HEK293 (cell line): ENCODE measurements at regions not wholly inside any gene's neighbourhood (a gene's known extent, or its start where the extent isn't known, plus 50 kb on each side); places are given as distances from the start of the nearest gene placed in this dataset.

Experiments
- CTCF ChIA-PET: fragments of 350-600 bp; formaldehyde crosslinking; extraction: SDS; loops from one replicate; lab custom pipeline; 2021; ENCODE audit warnings: antibody characterized with exemption; lab: Yijun Ruan, JAX
- POLR2A ChIA-PET: fragments of 300-600 bp; formaldehyde crosslinking; extraction: SDS; loops from one replicate; lab custom pipeline; 2020; ENCODE audit warnings: antibody characterized with exemption, inconsistent platforms; lab: Yijun Ruan, JAX
- H3K27ac ChIP-seq: fragments of 200-500 bp; sonication (Bioruptor generic); 2 replicates; pipeline ENCODE4 v1.5.1; 2014; ENCODE audit warnings: low read depth, low read length, control low read depth, inconsistent platforms; ENCODE audit errors: extremely low read depth
- H3K36me3 ChIP-seq, 2 experiments: fragments of 200-500 bp in 1 of 2; sonication (Bioruptor generic) in 1 of 2; 1 replicate in 1 of 2; 2 replicates in 1 of 2; pipeline ENCODE4 v1.5.1; 2014 to 2017; ENCODE audit warnings: inconsistent platforms in 2 of 2, low read length in 2 of 2; ENCODE audit not compliant: control insufficient read depth in 2 of 2, insufficient read depth in 1 of 2
- H3K4me1 ChIP-seq: fragments of 200-500 bp; sonication (Bioruptor generic); 2 replicates; pipeline ENCODE4 v1.5.1; 2014; ENCODE audit warnings: mild to moderate bottlenecking, low read length, inconsistent platforms; ENCODE audit not compliant: control insufficient read depth, insufficient read depth
- H3K4me3 ChIP-seq: 2 replicates; pipeline ENCODE4 v1.5.1; 2011; ENCODE audit warnings: low read depth, mild to moderate bottlenecking, control low read depth, low read length, moderate library complexity
- H3K9me3 ChIP-seq: fragments of 200-500 bp; sonication (Bioruptor generic); 2 replicates; pipeline ENCODE4 v1.5.1; 2014; ENCODE audit warnings: low read depth, low read length, inconsistent platforms; ENCODE audit not compliant: control insufficient read depth, insufficient read depth
- ELK4 ChIP-seq: IDR thresholded peaks from 2 replicates; pipeline ENCODE4 v1.6.1; 2011; ENCODE audit warnings: mild to moderate bottlenecking, low read depth, low read length, borderline replicate concordance
- KLF7 ChIP-seq: fragments of 450-650 bp; formaldehyde crosslinking; IDR thresholded peaks from 2 replicates; pipeline ENCODE4 v1.5.1; 2016; ENCODE audit warnings: missing biosample characterization, missing genetic modification characterization, borderline replicate concordance
- MEIS1 ChIP-seq: sonication (generic); formaldehyde crosslinking; IDR thresholded peaks from 2 replicates; pipeline ENCODE4 v1.8.1; 2022; ENCODE audit warnings: missing genetic modification reagents, mild to moderate bottlenecking, borderline replicate concordance
- MZF1 ChIP-seq: fragments of 450-650 bp; formaldehyde crosslinking; IDR thresholded peaks from 2 replicates; pipeline ENCODE4 v1.5.1; 2017; ENCODE audit warnings: missing biosample characterization, missing genetic modification characterization, borderline replicate concordance
- REPIN1 ChIP-seq: fragments of 450-650 bp; formaldehyde crosslinking; IDR thresholded peaks from 2 replicates; pipeline ENCODE4 v1.5.1; 2017; ENCODE audit warnings: missing biosample characterization, missing genetic modification characterization, low read depth
- SALL2 ChIP-seq: fragments of 450-650 bp; formaldehyde crosslinking; IDR thresholded peaks from 2 replicates; pipeline ENCODE4 v1.5.0; 2017; ENCODE audit warnings: missing biosample characterization, mild to moderate bottlenecking, missing genetic modification characterization, borderline replicate concordance
- SETDB1 ChIP-seq: IDR thresholded peaks from one replicate; pipeline ENCODE4 v1.6.1; 2017; ENCODE audit warnings: mild to moderate bottlenecking, low read length, moderate library complexity, mixed read lengths; ENCODE audit not compliant: insufficient read length
- ZFP41 ChIP-seq: fragments of 450-650 bp; formaldehyde crosslinking; IDR thresholded peaks from 2 replicates; pipeline ENCODE4 v1.5.1; 2016; ENCODE audit warnings: missing biosample characterization, missing genetic modification characterization, borderline replicate concordance
- ZIC2 ChIP-seq: fragments of 450-650 bp; formaldehyde crosslinking; IDR thresholded peaks from 2 replicates; pipeline ENCODE4 v1.5.1; 2016; ENCODE audit warnings: missing biosample characterization, missing genetic modification characterization
- ZNF114 ChIP-seq: fragments of 450-650 bp; formaldehyde crosslinking; IDR thresholded peaks from 2 replicates; pipeline ENCODE4 v1.5.0; 2017; ENCODE audit warnings: missing biosample characterization, missing genetic modification characterization
- ZNF202 ChIP-seq: fragments of 450-650 bp; formaldehyde crosslinking; IDR thresholded peaks from 2 replicates; pipeline ENCODE4 v1.5.1; 2016; ENCODE audit warnings: missing biosample characterization, missing genetic modification characterization, borderline replicate concordance
- ZNF311 ChIP-seq: fragments of 450-650 bp; formaldehyde crosslinking; IDR thresholded peaks from 2 replicates; pipeline ENCODE4 v1.5.1; 2017; ENCODE audit warnings: missing biosample characterization, missing genetic modification characterization, borderline replicate concordance
- ZNF324 ChIP-seq: fragments of 450-650 bp; formaldehyde crosslinking; IDR thresholded peaks from 2 replicates; pipeline ENCODE4 v1.5.1; 2016; ENCODE audit warnings: missing biosample characterization, missing genetic modification characterization
- ZNF404 ChIP-seq: fragments of 450-650 bp; formaldehyde crosslinking; IDR thresholded peaks from 2 replicates; pipeline ENCODE4 v1.5.1; 2017; ENCODE audit warnings: missing biosample characterization, missing genetic modification characterization
- ZNF416 ChIP-seq: fragments of 450-650 bp; formaldehyde crosslinking; IDR thresholded peaks from 2 replicates; pipeline ENCODE4 v1.5.1; 2016; ENCODE audit warnings: missing biosample characterization, missing genetic modification characterization
- ZNF521 ChIP-seq: fragments of 450-650 bp; formaldehyde crosslinking; IDR thresholded peaks from 2 replicates; pipeline ENCODE4 v1.5.1; 2017; ENCODE audit warnings: missing biosample characterization, mild to moderate bottlenecking, missing genetic modification characterization
- ZNF626 ChIP-seq: fragments of 450-650 bp; sonication (Bioruptor Pico); formaldehyde crosslinking; IDR thresholded peaks from 2 replicates; pipeline ENCODE4 v1.5.1; 2018; ENCODE audit warnings: missing biosample characterization, missing genetic modification characterization, inconsistent platforms
- ZNF692 ChIP-seq: fragments of 450-650 bp; formaldehyde crosslinking; IDR thresholded peaks from 2 replicates; pipeline ENCODE4 v1.5.1; 2016; ENCODE audit warnings: missing biosample characterization, missing genetic modification characterization
- ZNF776 ChIP-seq: fragments of 450-650 bp; formaldehyde crosslinking; IDR thresholded peaks from 2 replicates; pipeline ENCODE4 v1.5.0; 2017; ENCODE audit warnings: missing biosample characterization, missing genetic modification characterization, borderline replicate concordance
- ZNF830 ChIP-seq: fragments of 450-650 bp; IDR thresholded peaks from 2 replicates; pipeline ENCODE4 v1.5.0; 2018; ENCODE audit warnings: missing biosample characterization, missing genetic modification characterization, low read depth, mild to moderate bottlenecking, moderate library complexity
- ZXDB ChIP-seq: fragments of 450-650 bp; formaldehyde crosslinking; IDR thresholded peaks from 2 replicates; pipeline ENCODE4 v1.5.1; 2016; ENCODE audit warnings: missing biosample characterization, missing genetic modification characterization

- Histone ChIP-seq H3K36me3 (no peaks in the 10 kb centered on the region), H3K27ac (no peak overlapping the region), H3K4me1 (no peaks in the 10 kb centered on the region), H3K9me3 (no peaks in the 10 kb centered on the region), H3K4me3 (no peak overlapping the region)
- TF ChIP-seq ZNF626 (tag by site-specific recombination) (no peak), ZNF114 (tag by site-specific recombination) (no peak), ZFP41 (tag by site-specific recombination) (no peak), ZXDB (tag by site-specific recombination) (no peak), REPIN1 (tag by site-specific recombination) (no peak), ZNF324 (no peak), ELK4 (no peak)
- POLR2A ChIA-PET, result no interaction called here
- CTCF ChIA-PET, result no interaction called here
These were observed 123.5 kb upstream of the LAMA2 start for GRCh38 chr6:128759447-128759846.

- Histone ChIP-seq H3K27ac (no peak overlapping the region), H3K36me3 (no peaks in the 10 kb centered on the region), H3K9me3 (no peaks in the 10 kb centered on the region), H3K4me3 (no peak overlapping the region)
- POLR2A ChIA-PET, result no interaction called here
- no peak for TF ChIP-seq ZNF202 (tag by site-specific recombination)
- TF ChIP-seq, all 188 proteins: peak for 0
- CTCF ChIA-PET, result interaction anchor here (0.7 kb wide), 1 partner anchor 805 kb away, joined by 4 read pairs; no protein-coding TSS in a partner anchor
- H3K4me1 ChIP-seq, result no peaks in the 10 kb centered on the region
These were observed 125.0 kb upstream of the LAMA2 start for GRCh38 chr6:128757961-128758360.

- no peak for TF ChIP-seq ZNF311
- TF ChIP-seq MEIS1 (CRISPR knock-in tag), result no peak
- TF ChIP-seq ZNF521 (tag by site-specific recombination), result no peak
- TF ChIP-seq ZIC2, result no peak
- TF ChIP-seq ZNF830 (tag by site-specific recombination), result no peak
- TF ChIP-seq SALL2 (tag by site-specific recombination), result no peak
- TF ChIP-seq KLF7 (tag by site-specific recombination), result no peak
- TF ChIP-seq ZNF692 (tag by site-specific recombination), result no peak
- TF ChIP-seq MZF1 (tag by site-specific recombination), result no peak
- TF ChIP-seq ZNF404, result no peak
- no peak for TF ChIP-seq SETDB1
- TF ChIP-seq ZNF776 (tag by site-specific recombination), result no peak
- TF ChIP-seq ZNF416, result no peak
- TF ChIP-seq, all 188 proteins: peak for 0
- no peaks in the 10 kb centered on the region for H3K9me3 ChIP-seq
- H3K4me3 ChIP-seq, result no peak overlapping the region
- H3K27ac ChIP-seq, result no peak overlapping the region
- H3K36me3 ChIP-seq, result no peaks in the 10 kb centered on the region
- POLR2A ChIA-PET, result no interaction called here
- CTCF ChIA-PET, result interaction anchor here (0.6 kb wide), 1 partner anchor 327 kb away, joined by 3 read pairs; no protein-coding TSS in a partner anchor
- no peaks in the 10 kb centered on the region for H3K4me1 ChIP-seq
These were observed 128.2 kb upstream of the LAMA2 start for GRCh38 chr6:128754658-128755256.
